ENCODE measurements at regions not wholly inside any gene's neighbourhood (a gene's known extent, or its start where the extent isn't known, plus 50 kb on each side); places are given as distances from the start of the nearest gene placed in this dataset.

DNA sequence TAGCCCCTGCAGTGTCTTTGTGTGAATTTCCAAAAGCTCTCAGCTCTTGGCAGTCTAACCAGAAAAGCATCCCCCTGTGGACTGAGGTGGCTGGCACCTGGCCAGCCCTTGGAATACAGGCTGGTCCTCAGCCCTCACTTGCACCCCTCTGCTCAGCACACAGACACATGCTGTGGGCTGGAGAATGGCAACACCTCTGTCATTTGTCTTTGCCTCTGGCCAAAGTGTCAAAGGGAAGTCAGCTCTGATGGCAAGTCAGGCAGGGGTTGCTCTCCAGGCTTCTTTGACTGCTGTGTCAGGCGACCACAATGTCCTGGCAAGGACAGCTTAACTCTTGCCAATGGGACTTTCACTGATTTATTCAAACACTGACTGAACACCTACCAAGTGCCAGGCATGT, 724.8 kb downstream of the INHBA start:
- H3K4me1 ChIP-seq (ENCODE audit: control insufficient read depth in 1 of 2, insufficient read depth in 2 of 2, low read depth in 1 of 2, low read length in 1 of 2) = peaks cover 0 to 12% of the 10 kb centered on the region in 2 experiments; a peak in 2 of 4 replicates
- WGBS (ENCODE audit: low lambda C conversion rate) = 90% methylated on average over 1 of the region's 1 CpG
- no peaks in the 10 kb centered on the region for H4K20me1 ChIP-seq (ENCODE audit: insufficient read depth)
- H3K27me3 ChIP-seq (ENCODE audit: insufficient read depth) = no peaks in the 10 kb centered on the region
- no peak overlapping the region for H3K4me2 ChIP-seq
- ChIA-PET CTCF (interaction anchor here (0.7 kb wide), 1 partner anchor 998 kb away, joined by 3 read pairs; no protein-coding TSS in a partner anchor), POLR2A (no interaction called here)
- H3K9me2 ChIP-seq = no peaks in the 10 kb centered on the region
- DNase-seq = no peak
- no peaks in the 10 kb centered on the region for H3K9me3 ChIP-seq
- H3K36me3 ChIP-seq (replicated peaks in 1 of 2; ENCODE audit: control insufficient read depth in 1 of 2, insufficient read depth in 2 of 2, low read length in 1 of 2) = no peaks in the 10 kb centered on the region
- H3F3A ChIP-seq (replicated peaks; ENCODE audit: insufficient read depth) = no peaks in the 10 kb centered on the region
- H2AFZ ChIP-seq (ENCODE audit: low read depth) = no peak overlapping the region
- TF ChIP-seq NFIC (IDR thresholded peaks at IDR 0.05; ENCODE audit: borderline replicate concordance) = peak; percentile 50; the same call in 1 of the 2 replicates
- no peak for TF ChIP-seq TEAD4 (IDR thresholded peaks at IDR 0.05; ENCODE audit: borderline replicate concordance, insufficient read depth)
- no peak for TF ChIP-seq FOXM1 (IDR thresholded peaks at IDR 0.05; ENCODE audit: low read depth)
- TF ChIP-seq SMC3 (IDR thresholded peaks at IDR 0.05; ENCODE audit: low read depth, low read length) = no peak
- no peak overlapping the region for H3K27ac ChIP-seq (ENCODE audit: low read depth in 2 of 2, low read length in 1 of 2)
- no peaks in the 10 kb centered on the region for H3K79me2 ChIP-seq (ENCODE audit: insufficient read depth)
- no peak overlapping the region for H3K4me3 ChIP-seq (ENCODE audit: low read depth in 2 of 2, low read length in 1 of 2)
- H3K9ac ChIP-seq = no peak overlapping the region

DNA sequence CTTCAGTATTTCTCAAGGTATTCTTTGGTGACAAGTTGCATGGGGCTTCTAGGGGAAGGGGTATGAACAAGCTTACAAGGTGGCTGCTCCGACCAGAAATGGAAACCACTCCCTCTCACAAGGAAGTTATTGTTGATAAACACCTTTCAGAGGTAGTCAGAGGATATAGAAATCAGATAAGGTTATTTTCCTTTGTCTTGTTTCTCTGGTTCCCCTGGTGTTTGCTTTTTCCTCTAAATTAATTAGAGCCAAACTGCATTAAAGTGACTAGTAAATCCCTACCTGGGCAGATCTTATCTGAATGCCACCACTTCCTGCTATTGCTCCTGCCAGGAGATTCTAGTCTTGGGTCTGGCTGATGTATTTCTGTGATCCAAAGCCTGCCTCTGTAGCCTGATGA, 725.4 kb downstream of the INHBA start:
- ChIA-PET POLR2A (no interaction called here), CTCF (interaction anchor here (0.7 kb wide), 1 partner anchor 999 kb away, joined by 3 read pairs; no protein-coding TSS in a partner anchor)
- H3K36me3 ChIP-seq (replicated peaks in 1 of 2; ENCODE audit: control insufficient read depth in 1 of 2, insufficient read depth in 2 of 2, low read length in 1 of 2) = no peaks in the 10 kb centered on the region
- H3K4me3 ChIP-seq (ENCODE audit: low read depth in 2 of 2, low read length in 1 of 2) = no peak overlapping the region
- DNase-seq = no peak
- H3K4me2 ChIP-seq = no peak overlapping the region
- H3K27me3 ChIP-seq (ENCODE audit: insufficient read depth) = no peaks in the 10 kb centered on the region
- TF ChIP-seq JUND (IDR thresholded peaks at IDR 0.05) = no peak
- no peak for TF ChIP-seq YY1 (IDR thresholded peaks at IDR 0.05; ENCODE audit: low read depth)
- no peak for TF ChIP-seq SMC3 (IDR thresholded peaks at IDR 0.05; ENCODE audit: low read depth, low read length)
- TF ChIP-seq, protein P1, sequence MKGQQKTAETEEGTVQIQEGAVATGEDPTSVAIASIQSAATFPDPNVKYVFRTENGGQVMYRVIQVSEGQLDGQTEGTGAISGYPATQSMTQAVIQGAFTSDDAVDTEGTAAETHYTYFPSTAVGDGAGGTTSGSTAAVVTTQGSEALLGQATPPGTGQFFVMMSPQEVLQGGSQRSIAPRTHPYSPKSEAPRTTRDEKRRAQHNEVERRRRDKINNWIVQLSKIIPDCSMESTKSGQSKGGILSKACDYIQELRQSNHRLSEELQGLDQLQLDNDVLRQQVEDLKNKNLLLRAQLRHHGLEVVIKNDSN (IDR thresholded peaks at IDR 0.05; ENCODE audit: borderline replicate concordance, low read depth) = no peak
- TF ChIP-seq, protein P2, sequence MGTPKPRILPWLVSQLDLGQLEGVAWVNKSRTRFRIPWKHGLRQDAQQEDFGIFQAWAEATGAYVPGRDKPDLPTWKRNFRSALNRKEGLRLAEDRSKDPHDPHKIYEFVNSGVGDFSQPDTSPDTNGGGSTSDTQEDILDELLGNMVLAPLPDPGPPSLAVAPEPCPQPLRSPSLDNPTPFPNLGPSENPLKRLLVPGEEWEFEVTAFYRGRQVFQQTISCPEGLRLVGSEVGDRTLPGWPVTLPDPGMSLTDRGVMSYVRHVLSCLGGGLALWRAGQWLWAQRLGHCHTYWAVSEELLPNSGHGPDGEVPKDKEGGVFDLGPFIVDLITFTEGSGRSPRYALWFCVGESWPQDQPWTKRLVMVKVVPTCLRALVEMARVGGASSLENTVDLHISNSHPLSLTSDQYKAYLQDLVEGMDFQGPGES (IDR thresholded peaks at IDR 0.05; ENCODE audit: low read depth, low read length) = no peak
- no peak for TF ChIP-seq GATA2 (CRISPR knock-in tag; IDR thresholded peaks at IDR 0.05)
- TF ChIP-seq NFIC (IDR thresholded peaks at IDR 0.05; ENCODE audit: borderline replicate concordance) = no peak
- TF ChIP-seq MEF2A (IDR thresholded peaks at IDR 0.05; ENCODE audit: borderline replicate concordance, low read depth) = no peak
- no peak for TF ChIP-seq POLR2AphosphoS5 (IDR thresholded peaks at IDR 0.05; ENCODE audit: low read depth, low read length)
- no peak for TF ChIP-seq EP300 (IDR thresholded peaks at IDR 0.05; ENCODE audit: borderline replicate concordance in 1 of 2, low read depth in 1 of 2, low read length in 1 of 2)
- no peak for TF ChIP-seq PBX3 (IDR thresholded peaks at IDR 0.05)
- TF ChIP-seq REST (IDR thresholded peaks at IDR 0.05; ENCODE audit: low read depth, low read length) = no peak
- H3K4me1 ChIP-seq (ENCODE audit: control insufficient read depth in 1 of 2, insufficient read depth in 2 of 2, low read depth in 1 of 2, low read length in 1 of 2) = peaks cover 0 to 16% of the 10 kb centered on the region in 2 experiments; a peak in 2 of 4 replicates
- H3K9me3 ChIP-seq = no peaks in the 10 kb centered on the region
- H2AFZ ChIP-seq (ENCODE audit: low read depth) = no peak overlapping the region
- 78% methylated on average over 1 of the region's 1 CpG for WGBS (ENCODE audit: low lambda C conversion rate)
- H3K9me2 ChIP-seq = no peaks in the 10 kb centered on the region
- no peak overlapping the region for H3K9ac ChIP-seq
- H3F3A ChIP-seq (replicated peaks; ENCODE audit: insufficient read depth) = no peaks in the 10 kb centered on the region
- no peaks in the 10 kb centered on the region for H4K20me1 ChIP-seq (ENCODE audit: insufficient read depth)
- H3K79me2 ChIP-seq (ENCODE audit: insufficient read depth) = no peaks in the 10 kb centered on the region
- H3K27ac ChIP-seq (ENCODE audit: low read depth in 2 of 2, low read length in 1 of 2) = no peak overlapping the region

Measured in SK-N-SH (cell line).